CD4-positive, alpha-beta memory T cell (primary cell): ENCODE measurements at regions not wholly inside any gene's neighbourhood (a gene's known extent, or its start where the extent isn't known, plus 50 kb on each side); places are given as distances from the start of the nearest gene placed in this dataset.

ENCODE experiments used
- CTCF ChIA-PET: fragments of 350-600 bp; sonication (Branson Sonifier 250); formaldehyde crosslinking; loops from one replicate; lab custom pipeline; 2021; ENCODE audit warnings: inconsistent platforms; ENCODE audit not compliant: partially characterized antibody; lab: Charles Lee
- POLR2A ChIA-PET: fragments of 350-600 bp; sonication (Branson Sonifier 250); formaldehyde crosslinking; loops from one replicate; lab custom pipeline; 2021; ENCODE audit not compliant: partially characterized antibody; lab: Charles Lee
- DNase-seq, 5 donors: peaks; one replicate each; pipeline versions ENCODE4 v3.0.0 to v3.0.0-alpha.2; 2020 to 2022; ENCODE audit warnings: mixed read lengths in 1 of 5
- H3K27ac ChIP-seq: one replicate; pipeline ENCODE4 v1.7.0; 2013; ENCODE audit warnings: low read depth, low read length
- H3K27me3 ChIP-seq: 2 replicates; pipeline ENCODE4 v1.7.0; 2013; ENCODE audit warnings: mild to moderate bottlenecking, low read length, moderate library complexity; ENCODE audit not compliant: insufficient read depth
- H3K36me3 ChIP-seq: 2 replicates; pipeline ENCODE4 v1.7.0; 2013; ENCODE audit warnings: mild to moderate bottlenecking, low read length, moderate library complexity; ENCODE audit not compliant: insufficient read depth
- H3K4me1 ChIP-seq: 2 replicates; pipeline ENCODE4 v1.7.0; 2013; ENCODE audit warnings: mild to moderate bottlenecking, low read length, moderate library complexity; ENCODE audit not compliant: insufficient read depth
- H3K4me3 ChIP-seq, 2 donors: one replicate each; pipeline ENCODE4 v1.7.0; 2013; ENCODE audit warnings: low read length in 2 of 2, mild to moderate bottlenecking in 1 of 2
- H3K9me3 ChIP-seq, 2 donors: one replicate each; pipeline ENCODE4 v1.7.0; 2013; ENCODE audit warnings: low read length in 2 of 2, control low read depth in 1 of 2; ENCODE audit not compliant: control insufficient read depth in 1 of 2
- H3K27ac Mint-ChIP-seq, 7 donors: one replicate each; pipeline ENCODE4 v1.8.0; 2020 to 2021; ENCODE audit warnings: mixed read lengths in 7 of 7, mild to moderate bottlenecking in 6 of 7, inconsistent platforms in 3 of 7, moderate library complexity in 3 of 7
- H3K27me3 Mint-ChIP-seq, 2 donors: one replicate each; pipeline ENCODE4 v1.8.0; 2020 to 2021; ENCODE audit warnings: mixed read lengths in 2 of 2
- H3K36me3 Mint-ChIP-seq, 2 donors: one replicate each; pipeline ENCODE4 v1.8.0; 2020 to 2021; ENCODE audit warnings: mixed read lengths in 2 of 2, inconsistent platforms in 1 of 2, mild to moderate bottlenecking in 1 of 2
- H3K4me1 Mint-ChIP-seq, 4 donors: one replicate each; pipeline ENCODE4 v1.8.0; 2020 to 2021; ENCODE audit warnings: mixed read lengths in 4 of 4, mild to moderate bottlenecking in 1 of 4
- H3K4me3 Mint-ChIP-seq, 8 donors: one replicate each; pipeline ENCODE4 v1.8.0; 2020 to 2021; ENCODE audit warnings: mixed read lengths in 8 of 8, mild to moderate bottlenecking in 7 of 8, moderate library complexity in 6 of 8, inconsistent platforms in 3 of 8
- H3K9me3 Mint-ChIP-seq, 8 donors: one replicate each; pipeline ENCODE4 v1.8.0; 2020 to 2021; ENCODE audit warnings: mixed read lengths in 8 of 8, mild to moderate bottlenecking in 5 of 8, inconsistent platforms in 3 of 8, moderate library complexity in 1 of 8
- intact Hi-C: fragments of 100-400 bp; cut with micrococcal nuclease; formaldehyde crosslinking; loops from one replicate; pipeline ENCODE4 v1.15.1; 2023

DNA sequence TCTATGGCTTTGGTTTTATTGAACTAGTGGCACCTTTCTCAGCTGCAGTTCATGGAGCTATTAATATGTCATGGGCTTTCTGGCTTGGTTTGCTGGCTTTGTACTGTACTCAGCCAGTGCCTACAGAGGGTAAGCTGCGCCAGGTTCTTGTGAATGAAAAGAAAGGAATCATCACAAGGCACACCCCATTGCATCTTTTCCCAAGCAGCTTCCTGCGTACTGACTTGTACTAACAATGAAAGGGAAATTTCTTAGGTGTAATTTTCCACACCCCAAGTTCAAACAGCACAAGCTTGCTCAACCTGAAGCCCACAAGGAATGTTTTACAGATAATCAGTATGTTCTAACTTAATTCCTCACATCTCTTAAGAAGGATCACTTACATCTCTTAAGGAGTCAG lies 78.0 kb upstream of the TNFSF18 start:
- H3K36me3 ChIP-seq = no peaks in the 10 kb centered on the region
- no peak overlapping the region for H3K27ac ChIP-seq
- no peak for DNase-seq
- H3K9me3 ChIP-seq = no peaks in the 10 kb centered on the region
- intact Hi-C loops = no loop called here
- H3K36me3 Mint-ChIP-seq = no peaks in the 10 kb centered on the region
- peaks cover 0 to 6% of the 10 kb centered on the region in 2 donors for H3K27me3 Mint-ChIP-seq
- H3K9me3 Mint-ChIP-seq = peaks cover 0 to 3% (median 0%) of the 10 kb centered on the region in 8 donors
- H3K4me3 ChIP-seq = no peak overlapping the region
- no peak overlapping the region for H3K4me3 Mint-ChIP-seq
- POLR2A ChIA-PET = no interaction called here
- H3K27me3 ChIP-seq = no peaks in the 10 kb centered on the region
- H3K4me1 ChIP-seq = no peaks in the 10 kb centered on the region
- CTCF ChIA-PET = no interaction called here
- H3K27ac Mint-ChIP-seq = no peak overlapping the region
- H3K4me1 Mint-ChIP-seq = no peaks in the 10 kb centered on the region

DNA sequence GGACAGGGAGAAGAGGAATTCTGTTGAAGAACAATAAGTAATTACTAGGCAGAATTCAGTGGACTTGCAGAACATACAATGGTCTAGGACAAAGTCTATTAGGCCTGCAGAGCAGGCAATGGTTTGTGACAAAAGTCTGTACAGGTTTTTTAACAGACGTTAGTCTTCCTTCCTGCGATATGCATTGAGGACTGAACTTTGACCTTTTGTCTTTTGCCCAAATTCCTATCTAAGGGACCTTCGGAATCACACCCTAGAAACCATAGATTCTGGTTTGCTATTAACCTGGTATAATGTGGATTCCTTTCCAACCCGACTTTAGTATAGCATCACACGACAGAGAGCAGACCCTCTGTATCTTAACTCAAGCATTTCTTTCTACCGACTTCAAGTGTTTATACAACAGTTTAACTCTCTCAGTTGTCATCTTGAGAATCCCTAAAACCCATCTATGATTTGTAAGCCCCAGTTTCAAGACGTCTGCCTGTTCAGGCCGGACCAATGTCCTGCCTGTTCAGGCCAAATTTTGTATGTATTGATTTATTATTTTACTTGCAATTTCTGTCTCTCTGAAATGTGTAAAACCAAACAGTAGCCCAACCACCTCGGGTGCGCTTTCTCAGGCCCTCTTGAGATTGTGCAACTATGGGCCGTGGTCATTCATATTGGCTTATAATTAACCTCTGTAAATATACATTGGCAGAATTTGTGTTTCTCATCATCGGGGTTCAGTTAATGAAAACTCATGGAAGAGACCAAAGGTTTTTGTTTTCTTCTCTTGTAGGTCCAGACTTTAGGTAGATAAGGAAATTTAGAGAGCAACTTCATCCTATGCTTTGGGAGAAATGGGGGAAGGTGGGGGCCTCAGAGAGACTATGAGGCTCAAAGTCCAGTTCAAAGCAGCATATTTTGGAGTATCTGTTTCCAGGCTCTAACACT lies 76.9 kb upstream of the TNFSF18 start:
- intact Hi-C loops = no loop called here
- Mint-ChIP-seq H3K36me3 (no peaks in the 10 kb centered on the region), H3K9me3 (peaks cover 0 to 3% (median 0%) of the 10 kb centered on the region in 8 donors), H3K4me1 (peaks cover 0 to 4% (median 0%) of the 10 kb centered on the region in 4 donors), H3K27me3 (peaks cover 0 to 3% of the 10 kb centered on the region in 2 donors), H3K27ac (no peak overlapping the region), H3K4me3 (no peak overlapping the region)
- POLR2A ChIA-PET = no interaction called here
- no peak overlapping the region for H3K4me3 ChIP-seq
- CTCF ChIA-PET = no interaction called here
- no peaks in the 10 kb centered on the region for H3K4me1 ChIP-seq
- no peaks in the 10 kb centered on the region for H3K27me3 ChIP-seq
- H3K27ac ChIP-seq = no peak overlapping the region
- H3K9me3 ChIP-seq = no peaks in the 10 kb centered on the region
- no peaks in the 10 kb centered on the region for H3K36me3 ChIP-seq
- no peak for DNase-seq

DNA sequence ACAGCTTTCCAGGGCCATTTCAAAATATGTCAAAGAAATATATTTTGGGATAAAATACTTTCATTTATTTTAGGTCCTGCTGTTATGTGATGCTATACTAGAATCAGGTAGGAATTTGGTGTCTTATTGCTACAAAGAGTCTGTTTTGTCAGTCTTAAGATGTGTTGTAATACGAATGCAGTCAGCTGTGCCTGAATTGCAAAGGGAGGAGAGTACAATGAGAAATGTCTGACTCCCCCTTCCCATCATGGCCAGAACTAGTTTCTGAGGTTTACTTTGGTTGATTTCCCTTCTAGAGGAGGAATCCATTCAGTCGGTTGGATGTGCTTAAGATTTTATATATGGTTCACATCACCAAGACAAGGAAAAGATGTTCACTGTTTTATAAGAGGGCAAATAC lies 75.7 kb upstream of the TNFSF18 start:
- no peaks in the 10 kb centered on the region for H3K27me3 ChIP-seq
- Mint-ChIP-seq H3K36me3 (no peaks in the 10 kb centered on the region), H3K4me3 (no peak overlapping the region), H3K9me3 (no peaks in the 10 kb centered on the region), H3K4me1 (peaks cover 0 to 6% (median 0%) of the 10 kb centered on the region in 4 donors), H3K27ac (no peak overlapping the region), H3K27me3 (no peaks in the 10 kb centered on the region)
- ChIA-PET POLR2A (no interaction called here), CTCF (no interaction called here)
- H3K36me3 ChIP-seq = no peaks in the 10 kb centered on the region
- no peak overlapping the region for H3K4me3 ChIP-seq
- DNase-seq = no peak
- no peaks in the 10 kb centered on the region for H3K4me1 ChIP-seq
- H3K9me3 ChIP-seq = no peaks in the 10 kb centered on the region
- H3K27ac ChIP-seq = no peak overlapping the region
- intact Hi-C loops = no loop called here

DNA sequence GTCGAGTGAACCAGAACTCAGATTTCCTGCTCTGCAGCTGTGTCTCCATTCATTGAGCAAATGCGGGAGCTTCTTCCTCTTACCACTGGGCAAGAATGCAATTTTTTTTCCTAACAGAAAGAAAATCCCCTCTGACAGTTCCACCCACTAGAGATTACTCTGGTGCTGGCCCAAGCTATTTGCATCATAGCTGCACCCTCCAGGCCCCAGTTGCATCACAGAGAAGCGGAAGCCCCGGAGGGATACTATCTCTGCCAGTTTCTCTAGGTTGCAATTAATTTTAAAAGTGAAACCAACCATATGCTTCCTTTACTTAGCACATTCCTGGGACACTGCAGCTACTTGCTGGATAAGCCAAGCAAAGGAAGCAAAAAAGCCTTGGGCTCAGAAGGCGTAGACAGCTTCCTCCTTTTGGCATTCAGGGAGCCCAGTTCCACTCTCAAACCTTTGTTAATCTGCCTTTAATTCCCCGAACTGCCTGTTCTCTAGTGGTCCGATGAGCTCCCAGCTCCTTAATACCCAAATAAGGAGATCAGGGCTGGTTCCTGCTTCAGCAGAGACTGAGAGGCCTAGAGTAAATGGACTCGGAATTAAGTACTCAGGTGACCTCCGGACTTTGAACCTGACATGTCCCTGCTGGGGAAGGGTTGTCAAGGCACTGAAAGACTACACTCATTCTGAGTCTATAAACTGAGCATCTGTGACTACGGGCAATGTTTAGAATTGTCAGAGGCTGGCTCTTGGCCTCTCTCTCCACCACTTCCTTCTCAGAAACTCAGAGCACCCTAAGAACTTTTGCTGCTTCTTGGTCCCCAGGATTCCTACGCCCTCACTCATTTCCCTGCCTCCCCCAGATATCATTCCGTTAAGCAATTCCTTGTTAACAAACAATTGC lies 72.5 kb upstream of the TNFSF18 start:
- Mint-ChIP-seq H3K36me3 (no peaks in the 10 kb centered on the region), H3K9me3 (no peaks in the 10 kb centered on the region), H3K4me3 (peak overlapping the region in 3 of 8 donors; percentile 2 to 27 (median 16)), H3K27ac (no peak overlapping the region), H3K27me3 (no peaks in the 10 kb centered on the region), H3K4me1 (peaks cover 0 to 6% (median 0%) of the 10 kb centered on the region in 4 donors)
- ChIA-PET CTCF (no interaction called here), POLR2A (no interaction called here)
- intact Hi-C loops = no loop called here
- peak in 1 of 5 donors; percentile 0 for DNase-seq
- no peaks in the 10 kb centered on the region for H3K36me3 ChIP-seq
- H3K4me1 ChIP-seq = no peaks in the 10 kb centered on the region
- no peaks in the 10 kb centered on the region for H3K9me3 ChIP-seq
- H3K4me3 ChIP-seq = no peak overlapping the region
- no peaks in the 10 kb centered on the region for H3K27me3 ChIP-seq
- no peak overlapping the region for H3K27ac ChIP-seq

DNA sequence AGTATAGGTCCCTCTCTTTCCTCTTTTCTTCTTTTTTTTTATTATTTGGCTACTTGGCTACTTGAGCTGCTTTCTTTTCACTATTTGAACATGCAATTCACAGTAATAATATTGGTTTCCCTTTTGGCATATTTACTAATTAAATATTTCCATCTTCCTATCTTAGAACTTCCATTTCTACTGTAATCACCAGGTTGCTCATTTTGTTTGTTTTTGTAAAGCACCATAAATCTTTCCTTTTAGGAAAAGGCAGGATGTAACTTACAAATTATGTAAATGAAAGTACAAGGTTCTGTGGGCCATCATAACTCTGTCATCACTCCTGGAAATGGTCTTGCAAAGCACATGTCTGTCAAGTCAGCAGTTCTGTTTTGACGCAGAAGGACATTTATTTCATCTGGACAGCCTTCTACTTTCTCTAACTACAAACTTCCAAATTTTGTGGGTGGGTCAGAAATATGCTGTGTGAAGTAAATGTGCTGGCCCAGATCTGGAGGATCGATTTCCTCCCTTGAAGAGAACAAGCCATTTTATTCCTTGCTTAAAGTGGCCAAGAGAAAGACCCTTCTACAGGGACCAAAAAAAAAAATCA lies 71.7 kb upstream of the TNFSF18 start:
- POLR2A ChIA-PET = no interaction called here
- H3K27ac ChIP-seq = no peak overlapping the region

DNA sequence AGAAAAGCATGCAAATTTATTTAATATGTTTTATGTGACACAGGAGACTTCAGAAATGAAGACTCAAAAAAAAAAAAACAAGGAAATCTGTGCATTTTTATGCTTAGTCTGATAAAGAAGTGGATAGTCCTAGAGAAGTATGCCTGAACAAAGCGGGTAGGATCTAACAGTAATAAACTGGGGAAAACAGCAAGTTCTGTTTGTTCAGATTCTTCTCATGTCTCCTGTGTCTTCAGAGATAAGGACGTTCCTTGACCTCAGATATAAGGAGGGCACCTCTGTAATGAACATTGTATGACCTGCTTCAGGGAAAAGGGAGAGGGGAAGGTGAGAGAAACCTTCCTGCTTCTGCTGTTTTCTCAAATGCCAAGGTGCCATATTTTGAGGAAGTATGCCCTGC lies 67.7 kb upstream of the TNFSF18 start:
- ChIA-PET POLR2A (no interaction called here), CTCF (no interaction called here)
- Mint-ChIP-seq H3K27ac (no peak overlapping the region), H3K4me1 (peaks cover 0 to 6% (median 0%) of the 10 kb centered on the region in 4 donors), H3K27me3 (no peaks in the 10 kb centered on the region), H3K9me3 (peaks cover 0 to 1% (median 0%) of the 10 kb centered on the region in 8 donors), H3K36me3 (no peaks in the 10 kb centered on the region), H3K4me3 (no peak overlapping the region)
- Histone ChIP-seq H3K4me1 (no peaks in the 10 kb centered on the region), H3K9me3 (no peaks in the 10 kb centered on the region), H3K27ac (no peak overlapping the region), H3K4me3 (no peak overlapping the region), H3K27me3 (no peaks in the 10 kb centered on the region), H3K36me3 (no peaks in the 10 kb centered on the region)
- intact Hi-C loops = no loop called here
- no peak for DNase-seq

More for the DNA sequence above, 71.7 kb upstream of the TNFSF18 start:
- Mint-ChIP-seq H3K9me3 (no peaks in the 10 kb centered on the region), H3K4me3 (peak overlapping the region in 1 of 8 donors; percentile 16), H3K36me3 (no peaks in the 10 kb centered on the region), H3K27me3 (no peaks in the 10 kb centered on the region), H3K27ac (no peak overlapping the region), H3K4me1 (peaks cover 0 to 6% (median 0%) of the 10 kb centered on the region in 4 donors)
- no peaks in the 10 kb centered on the region for H3K27me3 ChIP-seq
- H3K4me1 ChIP-seq = no peaks in the 10 kb centered on the region
- no peaks in the 10 kb centered on the region for H3K9me3 ChIP-seq
- intact Hi-C loops = no loop called here
- H3K4me3 ChIP-seq = no peak overlapping the region
- no peaks in the 10 kb centered on the region for H3K36me3 ChIP-seq
- no peak for DNase-seq
- CTCF ChIA-PET = no interaction called here

DNA sequence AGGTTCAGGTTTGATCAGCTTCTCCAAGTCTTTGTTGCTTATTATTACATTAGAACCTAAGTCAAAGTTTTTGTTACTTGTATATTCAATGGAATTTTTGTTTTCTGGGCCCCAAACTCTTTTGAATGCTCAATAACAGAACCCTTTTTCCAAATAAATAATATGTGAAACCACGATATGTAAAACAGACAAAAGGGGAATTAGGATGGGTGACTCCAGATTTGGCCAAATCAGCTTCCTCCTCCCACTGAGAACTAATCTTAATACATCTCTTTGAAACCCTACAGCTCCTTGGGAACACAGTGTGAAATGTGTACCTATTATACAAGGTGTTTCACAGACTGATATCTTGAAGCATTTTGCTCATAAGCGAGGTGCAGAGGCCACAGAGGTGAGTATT lies 67.0 kb upstream of the TNFSF18 start:
- Histone ChIP-seq H3K4me3 (no peak overlapping the region), H3K36me3 (no peaks in the 10 kb centered on the region), H3K4me1 (no peaks in the 10 kb centered on the region), H3K27ac (no peak overlapping the region), H3K27me3 (no peaks in the 10 kb centered on the region), H3K9me3 (no peaks in the 10 kb centered on the region)
- CTCF ChIA-PET = no interaction called here
- H3K36me3 Mint-ChIP-seq = no peaks in the 10 kb centered on the region
- intact Hi-C loops = no loop called here
- H3K9me3 Mint-ChIP-seq = peaks cover 0 to 1% (median 0%) of the 10 kb centered on the region in 8 donors
- peaks cover 0 to 3% (median 0%) of the 10 kb centered on the region in 4 donors for H3K4me1 Mint-ChIP-seq
- H3K27ac Mint-ChIP-seq = no peak overlapping the region
- no peak for DNase-seq
- POLR2A ChIA-PET = no interaction called here
- no peaks in the 10 kb centered on the region for H3K27me3 Mint-ChIP-seq
- no peak overlapping the region for H3K4me3 Mint-ChIP-seq
